Smooth muscle cell (in vitro differentiated cells): ENCODE measurements at regions not wholly inside any gene's neighbourhood (a gene's known extent, or its start where the extent isn't known, plus 50 kb on each side); places are given as distances from the start of the nearest gene placed in this dataset.

Experiments used
- DNase-seq: peaks from one replicate; lab custom pipeline; 2025; ENCODE audit not compliant: unreplicated experiment; lab: John Stamatoyannopoulos, UW
- H2AFZ ChIP-seq: fragments of 200-600 bp; sonication (generic); 2 replicates; pipeline ENCODE4 v1.6.0; 2016; ENCODE audit warnings: antibody characterized with exemption, low read depth, mild to moderate bottlenecking
- H3F3A ChIP-seq: fragments of 200-600 bp; sonication (generic); 2 replicates; pipeline ENCODE4 v1.6.0; 2017; ENCODE audit warnings: antibody characterized with exemption, low read depth
- H3K27ac ChIP-seq: fragments of 200-600 bp; sonication (generic); 2 replicates; pipeline ENCODE4 v1.5.1; 2016; ENCODE audit warnings: low read depth, mild to moderate bottlenecking
- H3K27me3 ChIP-seq: fragments of 200-600 bp; sonication (generic); 2 replicates; pipeline ENCODE4 v1.6.1; 2016; ENCODE audit warnings: low read depth, mild to moderate bottlenecking
- H3K36me3 ChIP-seq: fragments of 200-600 bp; sonication (generic); 2 replicates; pipeline ENCODE4 v1.5.1; 2016; ENCODE audit warnings: low read depth
- H3K4me1 ChIP-seq: fragments of 200-600 bp; sonication (generic); 2 replicates; pipeline ENCODE4 v1.5.1; 2016; ENCODE audit warnings: low read depth
- H3K4me2 ChIP-seq: fragments of 200-600 bp; sonication (generic); 2 replicates; pipeline ENCODE4 v1.6.0; 2016; ENCODE audit warnings: mild to moderate bottlenecking
- H3K4me3 ChIP-seq: fragments of 200-600 bp; sonication (generic); 2 replicates; pipeline ENCODE4 v1.5.1; 2016; ENCODE audit warnings: mild to moderate bottlenecking
- H3K79me2 ChIP-seq: fragments of 200-600 bp; sonication (generic); 2 replicates; pipeline ENCODE4 v1.6.0; 2016; ENCODE audit warnings: low read depth, mild to moderate bottlenecking
- H3K9ac ChIP-seq: fragments of 200-600 bp; sonication (generic); 2 replicates; pipeline ENCODE4 v1.6.0; 2016; ENCODE audit warnings: low read depth
- H3K9me3 ChIP-seq: fragments of 200-600 bp; sonication (generic); replicated peaks from 2 replicates; pipeline ENCODE4 v1.5.1; 2016; ENCODE audit warnings: low read depth
- H4K20me1 ChIP-seq: fragments of 200-600 bp; sonication (generic); 2 replicates; pipeline ENCODE4 v1.6.0; 2016; ENCODE audit warnings: low read depth
- WGBS: methylation state at CpG from one replicate; pipeline ENCODE4 v1.1.7; 2016; ENCODE audit warnings: low lambda C conversion rate; 5-methylcytosine and 5-hydroxymethylcytosine counted together
- TF ChIP-seq, protein P1 (sequence below): fragments of 200-600 bp; sonication (generic); IDR thresholded peaks from 2 replicates; pipeline ENCODE4 v1.5.1; 2017; ENCODE audit warnings: borderline replicate concordance, mild to moderate bottlenecking, antibody characterized with exemption; ENCODE audit not compliant: insufficient read depth, poor library complexity, severe bottlenecking

GRCh38 chr5:23072179-23072578 lies 219.0 kb upstream of the CDH12 start:
- Histone ChIP-seq H3K4me3 (no peak overlapping the region), H3K27me3 (no peaks in the 10 kb centered on the region), H4K20me1 (no peaks in the 10 kb centered on the region), H3K27ac (no peak overlapping the region), H3K9ac (no peak overlapping the region), H3K9me3 (no peaks in the 10 kb centered on the region), H3K36me3 (no peaks in the 10 kb centered on the region), H3K79me2 (no peaks in the 10 kb centered on the region), H3K4me1 (no peaks in the 10 kb centered on the region), H3K4me2 (no peak overlapping the region), H3F3A (no peaks in the 10 kb centered on the region), H2AFZ (no peak overlapping the region)
- no peak for DNase-seq
- 92% methylated on average over 2 of the region's 2 CpGs for WGBS
- TF ChIP-seq, protein P1, sequence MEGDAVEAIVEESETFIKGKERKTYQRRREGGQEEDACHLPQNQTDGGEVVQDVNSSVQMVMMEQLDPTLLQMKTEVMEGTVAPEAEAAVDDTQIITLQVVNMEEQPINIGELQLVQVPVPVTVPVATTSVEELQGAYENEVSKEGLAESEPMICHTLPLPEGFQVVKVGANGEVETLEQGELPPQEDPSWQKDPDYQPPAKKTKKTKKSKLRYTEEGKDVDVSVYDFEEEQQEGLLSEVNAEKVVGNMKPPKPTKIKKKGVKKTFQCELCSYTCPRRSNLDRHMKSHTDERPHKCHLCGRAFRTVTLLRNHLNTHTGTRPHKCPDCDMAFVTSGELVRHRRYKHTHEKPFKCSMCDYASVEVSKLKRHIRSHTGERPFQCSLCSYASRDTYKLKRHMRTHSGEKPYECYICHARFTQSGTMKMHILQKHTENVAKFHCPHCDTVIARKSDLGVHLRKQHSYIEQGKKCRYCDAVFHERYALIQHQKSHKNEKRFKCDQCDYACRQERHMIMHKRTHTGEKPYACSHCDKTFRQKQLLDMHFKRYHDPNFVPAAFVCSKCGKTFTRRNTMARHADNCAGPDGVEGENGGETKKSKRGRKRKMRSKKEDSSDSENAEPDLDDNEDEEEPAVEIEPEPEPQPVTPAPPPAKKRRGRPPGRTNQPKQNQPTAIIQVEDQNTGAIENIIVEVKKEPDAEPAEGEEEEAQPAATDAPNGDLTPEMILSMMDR, result no peak

DNA sequence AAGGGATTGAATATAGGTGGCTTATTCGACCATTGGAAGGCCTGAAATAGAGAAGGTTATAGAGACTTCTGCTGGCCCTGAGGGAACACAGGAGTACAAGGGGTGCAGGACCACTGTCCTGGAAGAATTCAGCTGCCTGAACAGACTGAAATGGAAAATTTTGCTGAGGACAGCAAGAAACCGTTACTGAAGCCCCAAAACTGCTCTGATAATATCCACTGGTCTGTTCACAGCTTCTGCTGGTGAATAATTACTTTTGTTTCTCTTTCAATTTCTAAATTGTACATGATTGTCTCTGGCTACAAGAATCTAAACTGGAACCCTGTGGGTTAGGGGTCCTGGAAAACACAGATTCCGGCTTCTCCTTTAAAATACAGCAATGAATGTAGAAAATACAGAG lies 218.5 kb upstream of the CDH12 start:
- Histone ChIP-seq H3K79me2 (no peaks in the 10 kb centered on the region), H3K9ac (no peak overlapping the region), H3K4me1 (no peaks in the 10 kb centered on the region), H3F3A (no peaks in the 10 kb centered on the region), H3K4me3 (no peak overlapping the region), H3K27ac (no peak overlapping the region), H3K36me3 (no peaks in the 10 kb centered on the region), H4K20me1 (no peaks in the 10 kb centered on the region), H3K4me2 (no peak overlapping the region), H2AFZ (no peak overlapping the region), H3K27me3 (no peaks in the 10 kb centered on the region), H3K9me3 (no peaks in the 10 kb centered on the region)
- no peak for DNase-seq
- TF ChIP-seq, protein P1, result no peak
- 83% methylated on average over 3 of the region's 3 CpGs for WGBS

GRCh38 chr5:23064710-23065109 lies 211.6 kb upstream of the CDH12 start:
- Histone ChIP-seq H3K4me2 (no peak overlapping the region), H3K9me3 (no peaks in the 10 kb centered on the region), H2AFZ (no peak overlapping the region), H3K4me1 (no peaks in the 10 kb centered on the region), H3F3A (no peaks in the 10 kb centered on the region), H3K27me3 (no peaks in the 10 kb centered on the region), H3K79me2 (no peaks in the 10 kb centered on the region), H3K36me3 (no peaks in the 10 kb centered on the region), H3K4me3 (no peak overlapping the region), H3K9ac (no peak overlapping the region), H4K20me1 (no peaks in the 10 kb centered on the region), H3K27ac (no peak overlapping the region)
- DNase-seq, result no peak
- TF ChIP-seq, protein P1, result no peak
- 81% methylated on average over 3 of the region's 3 CpGs for WGBS

DNA sequence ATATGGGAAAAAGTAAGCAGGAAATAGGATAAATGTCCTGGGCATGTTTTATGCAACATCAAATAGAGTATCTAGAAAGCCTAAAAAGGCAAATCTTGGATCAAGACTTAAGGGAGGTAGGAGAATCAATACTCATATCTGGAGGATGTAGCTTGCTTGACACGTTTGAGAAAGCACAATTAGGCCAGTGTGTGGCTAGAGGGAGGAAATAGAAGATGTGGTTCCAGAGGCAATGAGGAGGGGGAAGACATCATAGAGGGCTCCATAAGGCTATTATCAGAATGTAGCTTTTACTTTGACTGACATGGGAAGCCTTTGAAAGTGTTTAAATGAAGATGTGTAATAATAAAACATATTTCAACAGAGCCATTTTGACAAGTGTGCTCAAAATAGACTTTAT lies 200.7 kb upstream of the CDH12 start:
- Histone ChIP-seq H3F3A (no peaks in the 10 kb centered on the region), H3K36me3 (no peaks in the 10 kb centered on the region), H3K27me3 (no peaks in the 10 kb centered on the region), H3K4me1 (no peaks in the 10 kb centered on the region), H3K4me3 (no peak overlapping the region), H3K27ac (no peak overlapping the region), H4K20me1 (no peaks in the 10 kb centered on the region), H2AFZ (no peak overlapping the region), H3K79me2 (no peaks in the 10 kb centered on the region), H3K9me3 (no peaks in the 10 kb centered on the region), H3K9ac (no peak overlapping the region), H3K4me2 (no peak overlapping the region)
- WGBS, result 66% methylated on average over 1 of the region's 1 CpG
- DNase-seq, result no peak
- TF ChIP-seq, protein P1, result no peak
